ENCODE measurements at regions not wholly inside any gene's neighbourhood (a gene's known extent, or its start where the extent isn't known, plus 50 kb on each side); places are given as distances from the start of the nearest gene placed in this dataset.

- TF ChIP-seq ZNF775 (CRISPR knock-in tag; IDR thresholded peaks at IDR 0.05; ENCODE audit: borderline replicate concordance) = no peak
- TF ChIP-seq FOXK2 (IDR thresholded peaks at IDR 0.05) = no peak
- no peak for TF ChIP-seq ZFY (CRISPR knock-in tag; IDR thresholded peaks at IDR 0.05)
- no peak for TF ChIP-seq FOXK1 (CRISPR knock-in tag; IDR thresholded peaks at IDR 0.05; ENCODE audit: borderline replicate concordance, low read depth)
- no peak for TF ChIP-seq CBFB (CRISPR knock-in tag; IDR thresholded peaks at IDR 0.05)
- no peak for TF ChIP-seq ZFP36L2 (CRISPR knock-in tag; IDR thresholded peaks at IDR 0.05)
- no peak for TF ChIP-seq TEAD2 (CRISPR knock-in tag; IDR thresholded peaks at IDR 0.05)
These were observed 57.1 kb upstream of the RPS6KA2 start (continued) for GRCh38 chr6:166684170-166684569.

DNA sequence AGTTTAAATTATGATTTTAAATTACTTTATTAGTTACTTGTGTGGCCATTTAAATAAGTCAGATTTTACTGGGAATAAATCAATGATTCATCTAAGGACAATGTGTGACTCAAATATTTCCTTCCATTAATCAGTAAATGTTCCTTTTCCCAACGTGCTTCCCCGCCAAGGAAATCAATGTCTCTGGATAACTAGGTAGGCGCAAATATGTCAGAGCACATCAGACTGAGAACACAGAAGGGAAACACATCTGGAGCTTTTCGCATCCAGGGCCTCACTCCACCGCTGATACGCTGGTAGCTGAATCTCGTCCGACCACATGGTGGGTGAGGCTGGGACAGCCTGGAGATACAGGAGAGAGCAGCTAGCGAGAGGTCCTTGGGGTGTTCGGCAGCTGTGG, 56.4 kb upstream of the RPS6KA2 start:
- peaks cover 4% of the 10 kb centered on the region for H3K4me1 ChIP-seq (ENCODE audit: insufficient read depth, low read length)
- no peak for ATAC-seq
- TF ChIP-seq ARHGAP35 (CRISPR knock-in tag; IDR thresholded peaks at IDR 0.05; ENCODE audit: borderline replicate concordance) = no peak
- TF ChIP-seq FOXJ3 (CRISPR knock-in tag; IDR thresholded peaks at IDR 0.05; ENCODE audit: borderline replicate concordance) = no peak
- no peak for TF ChIP-seq ZNF484 (CRISPR knock-in tag; IDR thresholded peaks at IDR 0.05; ENCODE audit: borderline replicate concordance, low read depth)
- TF ChIP-seq ZNF33A (CRISPR knock-in tag; IDR thresholded peaks at IDR 0.05; ENCODE audit: borderline replicate concordance) = no peak
- TF ChIP-seq, protein P1, sequence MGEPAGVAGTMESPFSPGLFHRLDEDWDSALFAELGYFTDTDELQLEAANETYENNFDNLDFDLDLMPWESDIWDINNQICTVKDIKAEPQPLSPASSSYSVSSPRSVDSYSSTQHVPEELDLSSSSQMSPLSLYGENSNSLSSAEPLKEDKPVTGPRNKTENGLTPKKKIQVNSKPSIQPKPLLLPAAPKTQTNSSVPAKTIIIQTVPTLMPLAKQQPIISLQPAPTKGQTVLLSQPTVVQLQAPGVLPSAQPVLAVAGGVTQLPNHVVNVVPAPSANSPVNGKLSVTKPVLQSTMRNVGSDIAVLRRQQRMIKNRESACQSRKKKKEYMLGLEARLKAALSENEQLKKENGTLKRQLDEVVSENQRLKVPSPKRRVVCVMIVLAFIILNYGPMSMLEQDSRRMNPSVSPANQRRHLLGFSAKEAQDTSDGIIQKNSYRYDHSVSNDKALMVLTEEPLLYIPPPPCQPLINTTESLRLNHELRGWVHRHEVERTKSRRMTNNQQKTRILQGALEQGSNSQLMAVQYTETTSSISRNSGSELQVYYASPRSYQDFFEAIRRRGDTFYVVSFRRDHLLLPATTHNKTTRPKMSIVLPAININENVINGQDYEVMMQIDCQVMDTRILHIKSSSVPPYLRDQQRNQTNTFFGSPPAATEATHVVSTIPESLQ (CRISPR knock-in tag; conservative IDR thresholded peaks at IDR 0.05) = no peak
- TF ChIP-seq KIAA2018 (CRISPR knock-in tag; IDR thresholded peaks at IDR 0.05; ENCODE audit: borderline replicate concordance) = no peak
- no peak for TF ChIP-seq AHR (CRISPR knock-in tag; IDR thresholded peaks at IDR 0.05)
- TF ChIP-seq ARNTL (CRISPR knock-in tag; IDR thresholded peaks at IDR 0.05) = no peak
- no peak for TF ChIP-seq ZNF234 (CRISPR knock-in tag; conservative IDR thresholded peaks at IDR 0.05)
- ChIA-PET POLR2A (no interaction called here), CTCF (ENCODE audit: low intra/inter-chr PET ratio, low total read pairs) (no interaction called here)
- H3K79me2 ChIP-seq (ENCODE audit: insufficient read depth, low read length) = no peaks in the 10 kb centered on the region
- no peaks in the 10 kb centered on the region; the same call in 1 of the 2 replicates for H4K20me1 ChIP-seq (ENCODE audit: insufficient read depth, low read length)
- in situ Hi-C loops (cut with HindIII; ENCODE audit: extremely low pct_ligation_motif_present, low pct_unique_long_range_greater_than_20kb) = no loop called here
- 30% methylated on average over 8 of the region's 10 CpGs for WGBS (ENCODE audit: low lambda C conversion rate)
- no peak for FAIRE-seq
- H3K4me3 ChIP-seq (replicated peaks in 1 of 3; ENCODE audit: insufficient read depth in 1 of 3, low read depth in 2 of 3, low read length in 3 of 3) = no peak overlapping the region
- BruUV-seq (replicated peaks) = no TSS peak
- H3K9me3 ChIP-seq (ENCODE audit: low read length) = no peaks in the 10 kb centered on the region
- no peaks in the 10 kb centered on the region for H3K36me3 ChIP-seq (replicated peaks in 1 of 2; ENCODE audit: control insufficient read depth in 1 of 2, insufficient read depth in 2 of 2, low read length in 2 of 2)
- no peak for DNase-seq (ENCODE audit: low spot score)
- H3K27ac ChIP-seq (ENCODE audit: extremely low read length, insufficient read depth, low read length) = no peak overlapping the region
- no peak overlapping the region for H3K4me2 ChIP-seq (ENCODE audit: low read depth, low read length)
- peaks cover 16 to 70% of the 10 kb centered on the region in 2 experiments for H3K27me3 ChIP-seq (ENCODE audit: control insufficient read depth in 1 of 2, insufficient read depth in 2 of 2, low read length in 2 of 2)
- no peak overlapping the region for H3K9ac ChIP-seq (ENCODE audit: insufficient read depth, low read depth, low read length)
- no peak overlapping the region for H2AFZ ChIP-seq (ENCODE audit: low read length)
- intact Hi-C loops (cut with micrococcal nuclease; ENCODE audit: unreplicated experiment) = no loop called here

All from HepG2 (cell line).